GM06990 (cell line): ENCODE measurements at regions not wholly inside any gene's neighbourhood (a gene's known extent, or its start where the extent isn't known, plus 50 kb on each side); places are given as distances from the start of the nearest gene placed in this dataset.

Source experiments
- DNase-seq: peaks from one replicate; pipeline ENCODE4 v3.0.0-alpha.2; 2011; ENCODE audit not compliant: insufficient read length; ENCODE audit errors: extremely low read depth
- H3K27me3 ChIP-seq: replicated peaks from 2 replicates; pipeline ENCODE4 v1.6.0; 2011; ENCODE audit warnings: low read length; ENCODE audit not compliant: control insufficient read depth, insufficient read depth
- H3K36me3 ChIP-seq: 2 replicates; pipeline ENCODE4 v1.5.1; 2011; ENCODE audit warnings: low read length; ENCODE audit not compliant: control insufficient read depth, insufficient read depth
- H3K4me3 ChIP-seq: replicated peaks from 2 replicates; pipeline ENCODE4 v1.5.1; 2011; ENCODE audit warnings: low read depth, mild to moderate bottlenecking, control low read depth, low read length
- TF ChIP-seq, protein P1 (sequence below): IDR thresholded peaks from 2 replicates; pipeline ENCODE4 v1.5.1; 2011; ENCODE audit warnings: low read length, control low read depth, mild to moderate bottlenecking, inconsistent platforms; ENCODE audit not compliant: insufficient read depth, poor library complexity, severe bottlenecking

DNA sequence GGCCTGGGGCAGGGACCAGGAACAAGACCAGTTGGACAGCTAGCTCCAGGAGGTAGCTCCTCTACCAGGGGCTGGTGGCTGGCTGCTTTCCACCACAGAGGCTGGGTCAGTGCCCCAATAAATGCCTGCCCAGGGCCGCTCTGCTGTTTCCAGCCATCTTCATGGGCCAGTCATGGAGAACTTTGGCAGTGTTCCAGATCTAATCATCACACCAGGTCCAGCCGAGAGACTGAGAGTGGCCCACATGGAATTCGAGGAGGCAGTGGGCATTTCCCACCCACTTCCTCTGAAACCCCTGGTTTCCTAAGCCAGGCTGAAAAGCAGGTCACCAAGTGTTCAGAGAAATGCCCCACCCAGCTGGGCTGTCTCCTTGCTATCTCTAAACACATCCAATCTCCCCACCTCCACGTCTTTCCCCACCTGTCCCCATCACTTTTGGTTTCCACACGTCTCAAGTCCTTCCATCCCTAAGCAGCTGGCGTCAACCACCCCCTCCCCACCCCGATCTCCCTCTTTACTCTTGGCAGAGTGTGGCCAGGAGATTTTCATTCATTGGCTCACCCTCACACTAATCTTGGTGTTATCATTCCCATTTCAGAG lies 190.0 kb upstream of the LINGO1 start:
- Histone ChIP-seq H3K36me3 (no peaks in the 10 kb centered on the region), H3K27me3 (peaks cover 5% of the 10 kb centered on the region), H3K4me3 (no peak overlapping the region)
- TF ChIP-seq, protein P1, sequence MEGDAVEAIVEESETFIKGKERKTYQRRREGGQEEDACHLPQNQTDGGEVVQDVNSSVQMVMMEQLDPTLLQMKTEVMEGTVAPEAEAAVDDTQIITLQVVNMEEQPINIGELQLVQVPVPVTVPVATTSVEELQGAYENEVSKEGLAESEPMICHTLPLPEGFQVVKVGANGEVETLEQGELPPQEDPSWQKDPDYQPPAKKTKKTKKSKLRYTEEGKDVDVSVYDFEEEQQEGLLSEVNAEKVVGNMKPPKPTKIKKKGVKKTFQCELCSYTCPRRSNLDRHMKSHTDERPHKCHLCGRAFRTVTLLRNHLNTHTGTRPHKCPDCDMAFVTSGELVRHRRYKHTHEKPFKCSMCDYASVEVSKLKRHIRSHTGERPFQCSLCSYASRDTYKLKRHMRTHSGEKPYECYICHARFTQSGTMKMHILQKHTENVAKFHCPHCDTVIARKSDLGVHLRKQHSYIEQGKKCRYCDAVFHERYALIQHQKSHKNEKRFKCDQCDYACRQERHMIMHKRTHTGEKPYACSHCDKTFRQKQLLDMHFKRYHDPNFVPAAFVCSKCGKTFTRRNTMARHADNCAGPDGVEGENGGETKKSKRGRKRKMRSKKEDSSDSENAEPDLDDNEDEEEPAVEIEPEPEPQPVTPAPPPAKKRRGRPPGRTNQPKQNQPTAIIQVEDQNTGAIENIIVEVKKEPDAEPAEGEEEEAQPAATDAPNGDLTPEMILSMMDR, result no peak
- no peak for DNase-seq

DNA sequence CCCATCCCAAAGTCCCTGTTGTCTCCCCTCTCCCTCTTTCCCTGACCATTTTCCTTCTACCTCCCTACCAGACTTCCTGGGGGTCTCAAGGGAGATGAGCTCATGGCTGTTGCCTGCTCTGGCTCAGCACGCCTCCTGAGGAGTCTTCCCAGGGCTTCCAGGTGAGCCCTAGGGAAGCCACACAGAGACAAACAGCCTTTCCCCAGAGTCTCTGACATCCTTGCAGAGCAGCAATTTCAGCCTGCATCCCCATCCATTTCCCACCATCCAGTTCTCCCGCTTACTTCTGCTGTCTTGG lies 189.2 kb upstream of the LINGO1 start:
- Histone ChIP-seq H3K4me3 (no peak overlapping the region), H3K27me3 (peaks cover 5% of the 10 kb centered on the region), H3K36me3 (no peaks in the 10 kb centered on the region)
- no peak for DNase-seq
- TF ChIP-seq, protein P1, result no peak

DNA sequence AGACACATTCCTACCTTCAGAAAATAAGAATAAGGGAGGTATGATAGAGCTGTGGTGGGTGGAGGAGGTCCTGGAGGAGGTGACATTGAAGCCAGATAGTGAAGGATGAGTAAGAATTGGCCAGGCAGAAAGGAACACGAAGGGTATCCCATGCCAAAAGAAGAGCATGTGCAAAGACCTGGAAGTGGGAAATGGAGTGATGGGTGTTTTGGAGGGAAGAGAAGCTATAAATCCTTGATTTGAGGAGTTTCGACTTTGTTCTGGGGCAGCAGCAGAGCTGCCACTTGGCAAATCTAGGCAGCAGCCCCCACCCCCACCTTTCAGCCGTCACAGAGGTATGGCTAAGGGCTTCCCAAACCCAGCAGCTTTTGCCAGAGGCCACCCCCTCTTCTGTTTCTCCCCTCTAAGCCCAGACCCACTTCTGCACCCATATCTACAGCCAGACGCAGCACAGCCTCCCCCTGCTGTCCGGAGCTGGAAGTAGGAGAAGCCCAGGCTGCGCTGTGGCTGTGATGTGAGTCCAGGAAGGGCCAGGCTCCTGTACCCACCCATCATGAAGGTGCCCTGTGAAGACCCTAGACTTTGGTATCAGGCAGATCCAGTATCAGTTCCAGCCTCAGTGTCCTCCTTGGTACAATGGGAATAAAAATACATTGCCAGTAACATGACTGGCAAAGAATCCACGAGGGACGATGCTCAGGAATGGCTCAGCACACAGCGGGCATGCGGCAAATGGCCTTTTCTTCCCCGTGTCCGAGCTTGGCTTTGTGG lies 188.7 kb upstream of the LINGO1 start:
- Histone ChIP-seq H3K27me3 (peaks cover 5% of the 10 kb centered on the region), H3K4me3 (no peak overlapping the region)

DNA sequence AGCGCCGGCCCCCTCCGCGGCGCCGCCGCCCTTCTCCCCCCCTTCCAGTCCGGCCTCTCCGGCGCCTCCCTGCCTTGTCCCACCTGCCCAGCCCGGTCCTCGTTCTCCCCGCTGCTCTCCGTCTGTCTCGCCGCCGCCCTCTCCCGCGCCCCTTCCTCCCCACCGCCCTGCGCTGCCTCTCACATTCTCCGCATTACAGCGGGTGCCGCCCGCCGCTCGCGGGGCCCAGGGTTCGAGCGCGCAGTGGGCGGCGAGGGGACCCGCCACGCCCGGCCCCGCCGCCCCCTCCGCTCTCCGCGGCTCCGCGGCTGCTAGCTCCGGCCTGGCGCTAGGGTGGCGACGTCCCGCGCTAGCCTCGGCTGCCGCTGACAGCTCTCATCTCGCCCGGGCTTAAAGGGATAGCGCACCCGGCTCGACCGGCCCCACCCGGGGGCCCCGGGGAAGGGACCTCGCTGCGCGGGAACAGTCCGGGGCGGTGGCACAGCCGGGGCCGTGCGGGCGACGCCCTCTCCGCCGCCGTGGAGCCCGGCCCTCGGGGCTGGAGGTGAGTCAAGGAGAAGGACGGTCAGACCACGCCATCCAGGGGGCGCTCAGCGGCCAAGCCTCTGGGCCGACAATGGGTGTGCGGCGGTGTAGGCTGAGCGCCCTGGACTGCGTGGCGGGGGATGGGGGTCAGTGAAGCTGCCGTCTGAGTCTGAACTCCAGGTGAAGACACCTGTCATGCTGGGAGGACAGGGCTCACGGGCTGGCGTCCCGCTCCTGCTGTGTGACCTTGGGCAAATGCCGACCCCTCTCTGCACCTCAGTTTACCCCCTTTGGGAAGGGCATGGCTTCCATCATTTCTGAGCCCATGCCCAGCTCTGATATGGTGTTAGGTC lies 187.4 kb upstream of the LINGO1 start:
- H3K27me3 ChIP-seq, result peaks cover 5% of the 10 kb centered on the region
- TF ChIP-seq, protein P1, result peak; percentile 28
- no peaks in the 10 kb centered on the region for H3K36me3 ChIP-seq
- no peak for DNase-seq
- H3K4me3 ChIP-seq, result no peak overlapping the region

More for the DNA sequence above, 188.7 kb upstream of the LINGO1 start:
- DNase-seq, result peak; percentile 39
- TF ChIP-seq, protein P1, result peak; percentile 96
- H3K36me3 ChIP-seq, result no peaks in the 10 kb centered on the region

DNA sequence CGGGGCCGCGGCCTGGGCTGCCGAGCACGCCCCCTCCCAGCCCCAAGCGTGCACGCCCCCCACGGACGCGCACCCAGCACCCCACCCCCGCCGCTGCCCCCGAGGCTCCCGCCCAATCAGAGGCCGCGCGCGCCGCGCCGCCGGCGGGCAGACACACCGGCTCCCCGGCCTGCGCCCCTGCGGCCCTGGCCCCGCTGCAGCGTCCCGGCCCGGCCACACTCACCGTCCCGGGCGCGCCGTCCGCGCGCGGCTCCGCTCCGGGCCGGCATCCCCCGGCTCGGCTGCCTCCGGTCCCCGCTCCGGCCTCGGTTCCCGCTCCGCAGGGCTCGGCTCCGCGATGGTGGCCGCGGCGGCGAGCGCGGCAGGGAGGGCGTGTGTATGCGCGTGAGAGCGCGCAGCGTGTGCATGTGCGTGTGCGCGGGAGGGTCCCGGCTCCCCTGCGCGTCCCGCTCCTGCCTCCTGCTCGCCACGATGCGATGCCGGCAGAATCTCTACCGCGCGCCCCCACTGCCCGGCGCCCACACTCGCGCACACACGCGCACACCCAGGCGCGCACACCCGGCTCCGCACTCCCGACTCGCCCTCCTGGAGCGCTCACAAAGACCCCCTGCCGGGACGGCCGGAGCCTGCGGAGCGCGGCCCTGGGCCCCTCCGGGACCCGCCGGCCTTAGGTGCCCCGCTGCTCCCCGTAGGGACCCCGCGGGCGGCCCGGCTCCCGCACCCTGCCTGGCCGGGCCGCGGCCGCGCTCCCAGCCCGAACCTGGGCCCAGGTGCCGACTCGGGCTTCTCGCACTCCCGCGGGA lies 186.5 kb upstream of the LINGO1 start:
- no peak overlapping the region for H3K4me3 ChIP-seq
- H3K36me3 ChIP-seq, result no peaks in the 10 kb centered on the region
- H3K27me3 ChIP-seq, result peaks cover 5% of the 10 kb centered on the region
- no peak for DNase-seq
- TF ChIP-seq, protein P1, result no peak
